HG03025 (cell line): ENCODE measurements at regions not wholly inside any gene's neighbourhood (a gene's known extent, or its start where the extent isn't known, plus 50 kb on each side); places are given as distances from the start of the nearest gene placed in this dataset.
"Not testable (repeated sequence)": the region's sequence is repeated elsewhere in the genome, so short reads cannot be mapped to it uniquely, and the experiment has no call there.

Source experiments
- ATAC-seq: cut with Tn5 transposase; IDR thresholded peaks from one replicate; pipeline ENCODE4 v1.9.1; 2021; ENCODE audit warnings: mild to moderate bottlenecking, moderate library complexity; ENCODE audit not compliant: unreplicated experiment, low FRiP score

GRCh38 chr3:514192-514591 is 317.6 kb downstream of the CHL1 start:
- ATAC-seq, result no peak

GRCh38 chr3:519026-519425 is 322.5 kb downstream of the CHL1 start:
- ATAC-seq, result no peak

GRCh38 chr3:522888-523287 is 326.3 kb downstream of the CHL1 start:
- ATAC-seq, result no peak

- ATAC-seq, result no peak
These were observed 328.9 kb downstream of the CHL1 start for GRCh38 chr3:525415-525814.

- ATAC-seq, result no peak
These were observed 339.2 kb downstream of the CHL1 start for GRCh38 chr3:535566-536416.

- ATAC-seq, result no peak
These were observed 339.9 kb downstream of the CHL1 start for GRCh38 chr3:536417-536813.

- ATAC-seq, result no peak
These were observed 344.7 kb downstream of the CHL1 start for GRCh38 chr3:541062-541801.

GRCh38 chr3:542021-542420 is 345.5 kb downstream of the CHL1 start:
- ATAC-seq, result no peak

GRCh38 chr3:549636-550035 is 353.1 kb downstream of the CHL1 start:
- no peak for ATAC-seq

- no peak for ATAC-seq
These were observed 353.9 kb downstream of the CHL1 start for GRCh38 chr3:550471-550870.

- peak; percentile 98 for ATAC-seq
These were observed 361.4 kb downstream of the CHL1 start for GRCh38 chr3:557972-558371.

- no peak for ATAC-seq
These were observed 371.1 kb downstream of the CHL1 start for GRCh38 chr3:567488-568185.

- not testable (repeated sequence) for ATAC-seq
These were observed 383.0 kb downstream of the CHL1 start for GRCh38 chr3:579529-579928.

- not testable (repeated sequence) for ATAC-seq
These were observed 392.5 kb downstream of the CHL1 start for GRCh38 chr3:589066-589465.

- ATAC-seq, result not testable (repeated sequence)
These were observed 400.7 kb downstream of the CHL1 start for GRCh38 chr3:597304-597703.

- not testable (repeated sequence) for ATAC-seq
These were observed 401.2 kb downstream of the CHL1 start for GRCh38 chr3:597746-598145.

- ATAC-seq, result not testable (repeated sequence)
These were observed 410.9 kb downstream of the CHL1 start for GRCh38 chr3:607480-607879.

- ATAC-seq, result no peak
These were observed 425.2 kb downstream of the CHL1 start for GRCh38 chr3:621714-622113.

- no peak for ATAC-seq
These were observed 425.8 kb downstream of the CHL1 start for GRCh38 chr3:622314-622713.

- ATAC-seq, result no peak
These were observed 427.5 kb downstream of the CHL1 start for GRCh38 chr3:623914-624545.
